Psoas muscle (tissue), 7 donors: ENCODE measurements at regions not wholly inside any gene's neighbourhood (a gene's known extent, or its start where the extent isn't known, plus 50 kb on each side); places are given as distances from the start of the nearest gene placed in this dataset.

Experiments used
- ATAC-seq, 4 donors: fragments of 200-7000 bp; cut with Tn5 transposase; one replicate each; pipeline ENCODE4 v1.9.1; 2020; ENCODE audit warnings: moderate library complexity in 3 of 4, mild to moderate bottlenecking in 2 of 4
- DNase-seq, 2 donors: peaks; one replicate each; pipeline ENCODE4 v3.0.0-alpha.2; 2020
- H3K27ac ChIP-seq: fragments of 200-600 bp; one replicate; pipeline ENCODE4 v1.8.0; 2022
- H3K27me3 ChIP-seq, 3 donors: fragments of 200-600 bp in 1 of 3; one replicate each; pipeline versions ENCODE4 v1.6.1 to v1.8.0; 2013 to 2022; ENCODE audit warnings: low read length in 2 of 3, mild to moderate bottlenecking in 2 of 3, moderate library complexity in 1 of 3; ENCODE audit not compliant: insufficient read depth in 3 of 3
- H3K36me3 ChIP-seq, 2 donors: fragments of 200-600 bp in 1 of 2; one replicate each; pipeline versions ENCODE4 v1.6.1 to v1.8.0; 2013 to 2022; ENCODE audit warnings: low read depth in 1 of 2, mild to moderate bottlenecking in 1 of 2, moderate library complexity in 1 of 2; ENCODE audit not compliant: insufficient read depth in 1 of 2
- H3K4me1 ChIP-seq: fragments of 200-600 bp; one replicate; pipeline ENCODE4 v1.8.0; 2022
- H3K4me3 ChIP-seq: fragments of 200-600 bp; one replicate; pipeline ENCODE4 v1.8.0; 2022; ENCODE audit warnings: mild to moderate bottlenecking
- H3K9me3 ChIP-seq: fragments of 200-600 bp; one replicate; pipeline ENCODE4 v1.8.0; 2022
- WGBS, 3 donors: extraction: QIAGEN DNeasy Blood & Tissue Kit; methylation state at CpG; one replicate each; pipeline versions ENCODE4 v1.1.6 to v1.1.7; 2013; 5-methylcytosine and 5-hydroxymethylcytosine counted together
- intact Hi-C, 2 donors: fragments of 100-400 bp; cut with DNase I; formaldehyde crosslinking; loops; one replicate each; pipeline versions ENCODE4 v1.11.0 to v1.14.2; 2022
- TF ChIP-seq, protein P1 (sequence below): fragments of 200-600 bp; IDR thresholded peaks from one replicate; pipeline ENCODE4 v1.8.0; 2022; ENCODE audit warnings: antibody characterized with exemption
- donor health status: healthy with polysubstance abuse.
- donor health status: DM: no; HTN: no; CAD: no; lungs with moderate emphysema.
- donor health status: Bipolar disorder and iron deficiency.
- donor health status: healthy.
- donor health status: DM: yes; HTN: yes; CAD: no.
- donor health status: DM: no; HTN: no; CAD: no.
- donor health status: DM: yes; HTN: yes; CAD: no.

GRCh38 chr1:29416267-29417146 is 180.2 kb downstream of the PTPRU start:
- Histone ChIP-seq H3K27ac (no peak overlapping the region), H3K4me1 (no peaks in the 10 kb centered on the region), H3K36me3 (no peaks in the 10 kb centered on the region), H3K9me3 (peaks cover 5% of the 10 kb centered on the region), H3K4me3 (no peak overlapping the region), H3K27me3 (peaks cover 0 to 16% (median 2%) of the 10 kb centered on the region in 3 donors)
- TF ChIP-seq, protein P1, sequence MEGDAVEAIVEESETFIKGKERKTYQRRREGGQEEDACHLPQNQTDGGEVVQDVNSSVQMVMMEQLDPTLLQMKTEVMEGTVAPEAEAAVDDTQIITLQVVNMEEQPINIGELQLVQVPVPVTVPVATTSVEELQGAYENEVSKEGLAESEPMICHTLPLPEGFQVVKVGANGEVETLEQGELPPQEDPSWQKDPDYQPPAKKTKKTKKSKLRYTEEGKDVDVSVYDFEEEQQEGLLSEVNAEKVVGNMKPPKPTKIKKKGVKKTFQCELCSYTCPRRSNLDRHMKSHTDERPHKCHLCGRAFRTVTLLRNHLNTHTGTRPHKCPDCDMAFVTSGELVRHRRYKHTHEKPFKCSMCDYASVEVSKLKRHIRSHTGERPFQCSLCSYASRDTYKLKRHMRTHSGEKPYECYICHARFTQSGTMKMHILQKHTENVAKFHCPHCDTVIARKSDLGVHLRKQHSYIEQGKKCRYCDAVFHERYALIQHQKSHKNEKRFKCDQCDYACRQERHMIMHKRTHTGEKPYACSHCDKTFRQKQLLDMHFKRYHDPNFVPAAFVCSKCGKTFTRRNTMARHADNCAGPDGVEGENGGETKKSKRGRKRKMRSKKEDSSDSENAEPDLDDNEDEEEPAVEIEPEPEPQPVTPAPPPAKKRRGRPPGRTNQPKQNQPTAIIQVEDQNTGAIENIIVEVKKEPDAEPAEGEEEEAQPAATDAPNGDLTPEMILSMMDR: no peak
- WGBS, 3 donors: 35 to 49% (median 36%) methylated on average over 13 of the region's 13 CpGs
- ATAC-seq (peak in 3 of 4 donors; percentile 16 to 57 (median 44)), DNase-seq (no peak)
- intact Hi-C loops: no loop called here

DNA sequence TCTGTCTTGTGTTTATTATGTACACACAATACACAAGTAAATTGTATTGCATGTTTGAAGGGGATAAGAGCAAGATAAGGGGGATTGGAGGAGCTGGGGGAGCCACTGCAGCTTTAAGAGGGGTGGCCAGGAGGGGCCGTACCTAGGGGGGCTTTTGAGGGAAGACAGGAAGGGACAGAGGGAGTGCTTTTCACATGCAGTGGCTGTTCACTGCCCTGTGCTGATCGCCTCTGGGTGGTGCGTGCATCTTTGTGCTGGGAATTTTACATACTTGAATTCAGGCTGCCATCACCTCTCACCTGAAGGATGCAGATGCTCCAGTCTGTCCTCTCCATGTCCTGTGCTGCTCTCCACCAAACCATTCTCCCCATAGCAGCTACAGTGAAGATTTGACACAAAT is 179.5 kb downstream of the PTPRU start:
- peaks cover 0 to 16% (median 2%) of the 10 kb centered on the region in 3 donors for H3K27me3 ChIP-seq
- TF ChIP-seq, protein P1: no peak
- intact Hi-C loops: no loop called here
- no peak overlapping the region for H3K4me3 ChIP-seq
- no peak overlapping the region for H3K27ac ChIP-seq
- DNase-seq (no peak), ATAC-seq (no peak)
- 50 to 63% (median 54%) methylated on average over 3 of the region's 3 CpGs for WGBS, 3 donors
- H3K9me3 ChIP-seq: peaks cover 5% of the 10 kb centered on the region
- no peaks in the 10 kb centered on the region for H3K4me1 ChIP-seq
- no peaks in the 10 kb centered on the region for H3K36me3 ChIP-seq

DNA sequence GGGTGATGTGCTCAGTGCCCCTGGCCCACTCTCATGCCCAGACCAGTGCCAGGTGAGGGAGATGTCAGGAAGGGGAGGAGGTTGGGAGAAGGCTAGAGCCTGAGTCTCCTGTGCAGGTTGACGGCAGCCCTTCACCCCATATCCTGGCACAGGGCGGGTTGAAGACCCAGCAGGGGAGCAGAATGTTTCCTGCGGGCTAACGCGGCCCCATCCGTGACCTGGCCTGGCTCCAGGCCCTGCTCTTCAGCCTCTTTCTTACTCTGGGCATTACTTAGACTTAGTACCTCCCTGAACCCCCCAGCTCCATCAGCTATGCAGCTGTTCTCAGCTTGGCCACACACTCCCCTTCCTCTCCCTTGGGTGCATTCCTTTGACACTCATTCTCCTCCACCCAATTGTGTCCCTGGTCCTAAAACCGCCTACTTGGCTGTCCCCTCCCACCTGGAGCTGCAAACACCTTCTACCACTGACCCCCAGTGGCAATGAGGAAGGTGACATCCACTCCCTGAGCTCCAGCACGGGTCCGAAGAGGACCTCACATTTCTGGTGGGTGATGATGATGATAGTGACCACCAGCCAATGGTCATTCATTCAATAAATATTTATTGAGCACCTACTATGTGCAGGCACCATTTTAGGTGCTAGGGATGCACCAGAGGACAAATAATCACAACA is 179.0 kb downstream of the PTPRU start:
- Histone ChIP-seq H3K36me3 (no peaks in the 10 kb centered on the region), H3K9me3 (peaks cover under 1% of the 10 kb centered on the region), H3K4me3 (no peak overlapping the region), H3K27me3 (peaks cover 0 to 16% (median 2%) of the 10 kb centered on the region in 3 donors), H3K4me1 (no peaks in the 10 kb centered on the region), H3K27ac (no peak overlapping the region)
- DNase-seq: no peak
- WGBS, 3 donors: 21 to 28% (median 23%) methylated on average over 5 to 9 of the region's 9 CpGs
- intact Hi-C loops: no loop called here
- TF ChIP-seq, protein P1: no peak
- ATAC-seq: peak in 1 of 4 donors; percentile 21

DNA sequence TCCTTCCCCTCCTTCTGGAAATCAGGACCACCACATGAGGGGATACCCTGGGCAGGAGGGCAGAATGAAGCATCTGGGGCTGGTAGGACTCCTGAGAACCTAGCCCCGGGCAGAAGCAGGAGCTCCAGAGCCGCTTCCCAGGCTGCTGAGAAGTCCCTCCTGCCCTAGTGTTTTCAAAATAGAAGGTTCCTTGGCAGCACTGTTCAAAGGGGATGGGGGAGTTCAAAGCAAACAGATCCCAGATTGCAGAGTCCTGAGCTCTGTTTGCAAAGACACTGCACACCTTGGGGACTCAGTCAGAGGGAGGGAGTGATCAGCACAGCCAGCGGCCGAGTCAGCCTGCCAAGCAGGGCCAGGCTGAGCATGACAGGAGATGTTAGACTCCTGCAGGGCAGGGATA is 177.8 kb downstream of the PTPRU start:
- Histone ChIP-seq H3K9me3 (no peaks in the 10 kb centered on the region), H3K4me1 (no peaks in the 10 kb centered on the region), H3K36me3 (no peaks in the 10 kb centered on the region), H3K4me3 (no peak overlapping the region), H3K27ac (no peak overlapping the region), H3K27me3 (peaks cover 0 to 16% (median 2%) of the 10 kb centered on the region in 3 donors)
- WGBS, 3 donors: 67 to 74% (median 70%) methylated on average over 4 of the region's 4 CpGs
- DNase-seq (no peak), ATAC-seq (no peak)
- TF ChIP-seq, protein P1: no peak
- intact Hi-C loops: no loop called here
